Mammary epithelial cell (primary cell): ENCODE measurements at regions not wholly inside any gene's neighbourhood (a gene's known extent, or its start where the extent isn't known, plus 50 kb on each side); places are given as distances from the start of the nearest gene placed in this dataset.

Experiments used
- EZH2 ChIP-seq: IDR thresholded peaks from 2 replicates; pipeline ENCODE4 v1.6.1; 2012; ENCODE audit warnings: low read length, inconsistent platforms, borderline replicate concordance
- TF ChIP-seq, protein P1 (sequence below), 2 donors: IDR thresholded peaks in 1 of 2; conservative IDR thresholded peaks in 1 of 2; 2 replicates each; pipeline ENCODE4 v1.5.1; 2011 to 2012; ENCODE audit warnings: inconsistent platforms in 2 of 2, low read length in 2 of 2, mild to moderate bottlenecking in 2 of 2, control low read depth in 1 of 2, low read depth in 1 of 2; ENCODE audit not compliant: insufficient read depth in 1 of 2; ENCODE audit errors: extremely low read depth in 1 of 2

GRCh38 chr17:77515227-77515626 is 374.5 kb downstream of the SEC14L1 start:
- TF ChIP-seq EZH2: no peak
- TF ChIP-seq, protein P1, sequence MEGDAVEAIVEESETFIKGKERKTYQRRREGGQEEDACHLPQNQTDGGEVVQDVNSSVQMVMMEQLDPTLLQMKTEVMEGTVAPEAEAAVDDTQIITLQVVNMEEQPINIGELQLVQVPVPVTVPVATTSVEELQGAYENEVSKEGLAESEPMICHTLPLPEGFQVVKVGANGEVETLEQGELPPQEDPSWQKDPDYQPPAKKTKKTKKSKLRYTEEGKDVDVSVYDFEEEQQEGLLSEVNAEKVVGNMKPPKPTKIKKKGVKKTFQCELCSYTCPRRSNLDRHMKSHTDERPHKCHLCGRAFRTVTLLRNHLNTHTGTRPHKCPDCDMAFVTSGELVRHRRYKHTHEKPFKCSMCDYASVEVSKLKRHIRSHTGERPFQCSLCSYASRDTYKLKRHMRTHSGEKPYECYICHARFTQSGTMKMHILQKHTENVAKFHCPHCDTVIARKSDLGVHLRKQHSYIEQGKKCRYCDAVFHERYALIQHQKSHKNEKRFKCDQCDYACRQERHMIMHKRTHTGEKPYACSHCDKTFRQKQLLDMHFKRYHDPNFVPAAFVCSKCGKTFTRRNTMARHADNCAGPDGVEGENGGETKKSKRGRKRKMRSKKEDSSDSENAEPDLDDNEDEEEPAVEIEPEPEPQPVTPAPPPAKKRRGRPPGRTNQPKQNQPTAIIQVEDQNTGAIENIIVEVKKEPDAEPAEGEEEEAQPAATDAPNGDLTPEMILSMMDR (conservative IDR thresholded peaks at IDR 0.05 in 1 of 2, IDR thresholded peaks at IDR 0.05 in 1 of 2; ENCODE audit: extremely low read depth in 1 of 2, insufficient read depth in 1 of 2, low read depth in 1 of 2, low read length in 2 of 2): no peak
